Endothelial cell of umbilical vein (primary cell): ENCODE measurements at regions not wholly inside any gene's neighbourhood (a gene's known extent, or its start where the extent isn't known, plus 50 kb on each side); places are given as distances from the start of the nearest gene placed in this dataset.

Experiments used
- BruUV-seq: library from RNA; stranded (reverse); fragments of 400-500 nt; replicated peaks from 2 replicates; lab custom pipeline; 2021; lab: Mats Ljungman, UMichigan
- CTCF ChIA-PET: fragments of 300-600, 350-600 bp; sonication (Branson Sonifier 250); formaldehyde crosslinking; loops from one replicate; lab custom pipeline; 2021; ENCODE audit warnings: antibody characterized with exemption, inconsistent platforms; lab: Charles Lee
- POLR2A ChIA-PET: fragments of 300-600, 350-600 bp; sonication (Branson Sonifier 250); formaldehyde crosslinking; loops from one replicate; lab custom pipeline; 2021; ENCODE audit warnings: antibody characterized with exemption, inconsistent platforms; lab: Charles Lee
- DNase-seq: peaks from one replicate; pipeline ENCODE4 v3.0.0-alpha.2; 2011; ENCODE audit warnings: low read depth, low spot score
- FAIRE-seq: peaks from 2 replicates; lab custom pipeline; 2011; peaks lifted over from hg19 to GRCh38; lab: Jason Lieb, UNC
- H2AFZ ChIP-seq: 2 replicates; pipeline ENCODE4 v1.6.0; 2012; ENCODE audit warnings: low read depth, low read length, control low read depth, inconsistent platforms
- H3K27ac ChIP-seq: 2 replicates; pipeline ENCODE4 v1.5.1; 2011; ENCODE audit warnings: low read depth, mild to moderate bottlenecking, control low read depth, low read length, moderate library complexity; ENCODE audit not compliant: insufficient read depth
- H3K27me3 ChIP-seq, 2 experiments: 2 replicates each; pipeline versions ENCODE4 v1.6.0 to v1.6.1; 2011; ENCODE audit warnings: low read length in 2 of 2, mixed read lengths in 1 of 2; ENCODE audit not compliant: control insufficient read depth in 2 of 2, insufficient read depth in 2 of 2
- H3K36me3 ChIP-seq, 2 experiments: 2 replicates in 1 of 2; 3 replicates in 1 of 2; pipeline ENCODE4 v1.5.1; 2011; ENCODE audit warnings: low read length in 2 of 2, mild to moderate bottlenecking in 1 of 2, moderate library complexity in 1 of 2; ENCODE audit not compliant: control insufficient read depth in 2 of 2, insufficient read depth in 2 of 2; ENCODE audit errors: extremely low read depth in 1 of 2
- H3K4me1 ChIP-seq: 3 replicates; pipeline ENCODE4 v1.5.1; 2011; ENCODE audit warnings: mild to moderate bottlenecking, low read length; ENCODE audit not compliant: control insufficient read depth, insufficient read depth; ENCODE audit errors: extremely low read depth
- H3K4me2 ChIP-seq: 2 replicates; pipeline ENCODE4 v1.6.1; 2011; ENCODE audit warnings: low read length, control low read depth, mixed read lengths; ENCODE audit not compliant: insufficient read depth
- H3K4me3 ChIP-seq, 3 experiments: fragments of 200-600 bp in 1 of 3; sonication (generic), shearing (Covaris generic) in 1 of 3; replicated peaks in 1 of 3; 2 replicates each; pipeline ENCODE4 v1.5.1; 2011 to 2016; ENCODE audit warnings: control low read depth in 3 of 3, low read length in 3 of 3, mild to moderate bottlenecking in 2 of 3, inconsistent platforms in 1 of 3, low read depth in 1 of 3, moderate library complexity in 1 of 3; ENCODE audit not compliant: insufficient read depth in 1 of 3
- H3K79me2 ChIP-seq: 2 replicates; pipeline ENCODE4 v1.6.0; 2012; ENCODE audit warnings: low read length, inconsistent platforms; ENCODE audit not compliant: control insufficient read depth, insufficient read depth
- H3K9ac ChIP-seq: replicated peaks from 2 replicates; pipeline ENCODE3; 2011; ENCODE audit warnings: low read length, control low read depth; ENCODE audit not compliant: insufficient read depth; ENCODE audit errors: extremely low read depth
- H3K9me1 ChIP-seq: replicated peaks from 3 replicates; pipeline ENCODE4 v1.6.0; 2011; ENCODE audit warnings: mild to moderate bottlenecking, low read length; ENCODE audit not compliant: control insufficient read depth, insufficient read depth; ENCODE audit errors: extremely low read depth
- H3K9me3 ChIP-seq: replicated peaks from 2 replicates; pipeline ENCODE4 v1.5.1; 2012; ENCODE audit warnings: low read length, inconsistent platforms; ENCODE audit not compliant: control insufficient read depth, insufficient read depth
- H4K20me1 ChIP-seq: replicated peaks from 2 replicates; pipeline ENCODE3; 2011; ENCODE audit warnings: mild to moderate bottlenecking, low read length; ENCODE audit not compliant: control insufficient read depth, insufficient read depth; ENCODE audit errors: extremely low read depth
- CTCF ChIP-seq, 2 donors: IDR thresholded peaks; 1 replicate in 1 of 2; 2 replicates in 1 of 2; pipeline ENCODE4 v1.5.1; 2011; ENCODE audit warnings: low read length in 2 of 2, mild to moderate bottlenecking in 2 of 2, moderate library complexity in 2 of 2, control low read depth in 1 of 2, inconsistent platforms in 1 of 2, low read depth in 1 of 2; ENCODE audit not compliant: insufficient read depth in 1 of 2; ENCODE audit errors: extremely low read depth in 1 of 2
- EZH2 ChIP-seq: IDR thresholded peaks from 2 replicates; pipeline ENCODE4 v1.6.1; 2012; ENCODE audit warnings: borderline replicate concordance, low read depth, mild to moderate bottlenecking, moderate library complexity, low read length, inconsistent platforms; ENCODE audit not compliant: severe bottlenecking
- FOS ChIP-seq: IDR thresholded peaks from 2 replicates; pipeline ENCODE4 v1.6.1; 2011; ENCODE audit warnings: mild to moderate bottlenecking, low read length, moderate library complexity, borderline replicate concordance; ENCODE audit not compliant: insufficient read depth
- GATA2 ChIP-seq: IDR thresholded peaks from 2 replicates; pipeline ENCODE4 v1.7.0; 2011; ENCODE audit warnings: low read depth, mild to moderate bottlenecking, moderate library complexity, mixed read lengths, low read length; ENCODE audit not compliant: insufficient read length, insufficient read depth
- JUN ChIP-seq: IDR thresholded peaks from 2 replicates; pipeline ENCODE4 v1.6.1; 2011; ENCODE audit warnings: borderline replicate concordance, low read depth; ENCODE audit not compliant: insufficient read length, insufficient read depth
- MAX ChIP-seq: IDR thresholded peaks from 2 replicates; pipeline ENCODE4 v1.6.1; 2011; ENCODE audit not compliant: insufficient read depth, insufficient read length
- MYC ChIP-seq: IDR thresholded peaks from one replicate; pipeline ENCODE4 v1.6.1; 2011; ENCODE audit warnings: mild to moderate bottlenecking, low read depth, low read length
- POLR2A ChIP-seq: IDR thresholded peaks from 2 replicates; pipeline ENCODE4 v1.6.1; 2012; ENCODE audit warnings: low read depth, mild to moderate bottlenecking, control low read depth, low read length
- POLR2AphosphoS5 ChIP-seq: IDR thresholded peaks from 2 replicates; pipeline ENCODE4 v1.6.1; 2012; ENCODE audit warnings: low read depth, mild to moderate bottlenecking, control low read depth, low read length, moderate library complexity; ENCODE audit not compliant: insufficient read depth
- dilution Hi-C: fragments of 300-500 bp; cut with MboI; formaldehyde crosslinking; loops from one replicate; pipeline ENCODE4 v1.15.0; 2019; ENCODE audit warnings: low sequenced_read_pairs; ENCODE audit not compliant: extremely low pct_ligation_motif_present
- intact Hi-C: fragments of 100-400 bp; cut with micrococcal nuclease; formaldehyde crosslinking; loops from one replicate; pipeline ENCODE4 v1.10.0; 2022

- TF ChIP-seq POLR2A (no peak), FOS (no peak), JUN (no peak), GATA2 (no peak), MYC (no peak), POLR2AphosphoS5 (no peak), CTCF (IDR thresholded peaks at IDR 0.05; ENCODE audit: extremely low read depth in 1 of 2, insufficient read depth in 1 of 2, low read depth in 1 of 2, low read length in 2 of 2) (no peak), MAX (no peak), EZH2 (no peak)
- no peak for DNase-seq
- no TSS peak for BruUV-seq
These were observed 72.9 kb upstream of the APCDD1 start for GRCh38 chr18:10381516-10381915.

More at GRCh38 chr18:10381516-10381915, 72.9 kb upstream of the APCDD1 start:
- Histone ChIP-seq H4K20me1 (no peaks in the 10 kb centered on the region), H3K9me3 (no peaks in the 10 kb centered on the region), H3K36me3 (no peaks in the 10 kb centered on the region), H3K9me1 (no peaks in the 10 kb centered on the region), H3K4me2 (no peak overlapping the region), H2AFZ (no peak overlapping the region), H3K27ac (no peak overlapping the region), H3K27me3 (peaks cover 8 to 13% of the 10 kb centered on the region in 2 experiments), H3K9ac (no peak overlapping the region), H3K4me3 (no peak overlapping the region), H3K79me2 (no peaks in the 10 kb centered on the region), H3K4me1 (peaks cover 12% of the 10 kb centered on the region)
- dilution Hi-C loops (no loop called here), intact Hi-C loops (no loop called here)
- ChIA-PET POLR2A (no interaction called here), CTCF (no interaction called here)
- FAIRE-seq, result no peak
